HepG2 (cell line): ENCODE measurements at regions not wholly inside any gene's neighbourhood (a gene's known extent, or its start where the extent isn't known, plus 50 kb on each side); places are given as distances from the start of the nearest gene placed in this dataset.

Experiments
- ATAC-seq: fragments of 200-7000 bp; cut with Tn5 transposase; 3 replicates; pipeline ENCODE4 v1.9.1; 2020; ENCODE audit warnings: mild to moderate bottlenecking, moderate library complexity
- BruUV-seq: library from RNA; stranded (reverse); fragments of 400-500 nt; replicated peaks from 2 replicates; lab custom pipeline; 2021; lab: Mats Ljungman, UMichigan
- CTCF ChIA-PET: fragments of 300-600 bp; formaldehyde crosslinking; extraction: SDS; loops from one replicate; lab custom pipeline; 2021; ENCODE audit warnings: low total read pairs, inconsistent platforms, low intra/inter-chr PET ratio; lab: Yijun Ruan, JAX
- POLR2A ChIA-PET: fragments of 350-600 bp; sonication (Branson Sonifier 250); formaldehyde crosslinking; loops from one replicate; lab custom pipeline; 2020; ENCODE audit warnings: antibody characterized with exemption, inconsistent platforms; lab: Yijun Ruan, JAX
- DNase-seq: peaks from one replicate; pipeline ENCODE4 v3.0.0-alpha.2; 2015; ENCODE audit warnings: low spot score
- FAIRE-seq: peaks from 3 replicates; lab custom pipeline; 2011; peaks lifted over from hg19 to GRCh38; lab: Jason Lieb, UNC
- H2AFZ ChIP-seq: one replicate; pipeline ENCODE4 v1.6.1; 2011; ENCODE audit warnings: low read length, inconsistent platforms
- H3K27ac ChIP-seq: fragments of 300-600 bp; 3 replicates; pipeline ENCODE4 v1.8.0; 2011; ENCODE audit warnings: mixed run types, mild to moderate bottlenecking, mixed read lengths, low read length, inconsistent platforms; ENCODE audit not compliant: insufficient read depth; ENCODE audit errors: extremely low read length
- H3K27me3 ChIP-seq, 2 experiments: fragments of 200-600 bp in 1 of 2; 2 replicates in 1 of 2; 3 replicates in 1 of 2; pipeline versions ENCODE4 v1.6.0 to v1.8.0; 2011; ENCODE audit warnings: low read length in 2 of 2, mild to moderate bottlenecking in 2 of 2, moderate library complexity in 2 of 2, inconsistent platforms in 1 of 2; ENCODE audit not compliant: insufficient read depth in 2 of 2, control insufficient read depth in 1 of 2
- H3K36me3 ChIP-seq, 2 experiments: fragments of 200-600 bp in 1 of 2; replicated peaks in 1 of 2; 2 replicates in 1 of 2; 3 replicates in 1 of 2; pipeline versions ENCODE4 v1.5.1 to v1.8.0; 2011; ENCODE audit warnings: low read length in 2 of 2, inconsistent platforms in 1 of 2; ENCODE audit not compliant: insufficient read depth in 2 of 2, control insufficient read depth in 1 of 2
- H3K4me1 ChIP-seq: 2 replicates; pipeline ENCODE4 v1.5.1; 2012; ENCODE audit warnings: low read length, inconsistent platforms; ENCODE audit not compliant: insufficient read depth
- H3K4me2 ChIP-seq: 2 replicates; pipeline ENCODE4 v1.6.0; 2011; ENCODE audit warnings: low read depth, low read length, inconsistent platforms
- H3K4me3 ChIP-seq, 3 experiments: fragments of 200-600 bp in 1 of 3; sonication (generic), shearing (Covaris generic) in 1 of 3; replicated peaks in 1 of 3; 2 replicates each; pipeline ENCODE4 v1.5.1; 2011 to 2016; ENCODE audit warnings: low read length in 3 of 3, inconsistent platforms in 2 of 3, low read depth in 2 of 3, mild to moderate bottlenecking in 2 of 3, control low read depth in 1 of 3, mixed read lengths in 1 of 3; ENCODE audit not compliant: insufficient read depth in 1 of 3
- H3K79me2 ChIP-seq: one replicate; pipeline ENCODE4 v1.6.1; 2011; ENCODE audit warnings: low read length, inconsistent platforms; ENCODE audit not compliant: insufficient read depth
- H3K9ac ChIP-seq: 2 replicates; pipeline ENCODE4 v1.6.0; 2011; ENCODE audit warnings: mild to moderate bottlenecking, low read depth, low read length, inconsistent platforms; ENCODE audit not compliant: insufficient read depth
- H3K9me3 ChIP-seq: 2 replicates; pipeline ENCODE4 v1.5.1; 2012; ENCODE audit warnings: mild to moderate bottlenecking, low read length
- H4K20me1 ChIP-seq: 2 replicates; pipeline ENCODE4 v1.6.0; 2011; ENCODE audit warnings: inconsistent platforms, mild to moderate bottlenecking, low read length, moderate library complexity; ENCODE audit not compliant: insufficient read depth
- IKZF1 ChIP-seq: fragments of 450-650 bp; IDR thresholded peaks from 2 replicates; pipeline ENCODE4 v1.7.1; 2016
- NPAS2 ChIP-seq: sonication (generic); formaldehyde crosslinking; IDR thresholded peaks from 2 replicates; pipeline ENCODE4 v1.8.0; 2022; ENCODE audit warnings: mild to moderate bottlenecking, missing genetic modification reagents, borderline replicate concordance
- PITX1 ChIP-seq: sonication (generic); formaldehyde crosslinking; IDR thresholded peaks from 2 replicates; pipeline ENCODE4 v1.5.1; 2020; ENCODE audit warnings: mild to moderate bottlenecking, missing genetic modification reagents
- SMARCE1 ChIP-seq: fragments of 450-650 bp; IDR thresholded peaks from 2 replicates; pipeline ENCODE4 v1.6.1; 2017; ENCODE audit warnings: borderline replicate concordance
- ZBTB20 ChIP-seq: sonication (generic); formaldehyde crosslinking; IDR thresholded peaks from 2 replicates; pipeline ENCODE4 v1.8.1; 2023; ENCODE audit warnings: missing genetic modification reagents, low read depth, mild to moderate bottlenecking, borderline replicate concordance
- ZFP90 ChIP-seq: sonication (generic); formaldehyde crosslinking; IDR thresholded peaks from 2 replicates; pipeline ENCODE4 v1.8.0; 2022; ENCODE audit warnings: missing genetic modification reagents, mild to moderate bottlenecking, inconsistent platforms, borderline replicate concordance
- ZKSCAN8 ChIP-seq: IDR thresholded peaks from 2 replicates; pipeline ENCODE4 v1.6.1; 2016; ENCODE audit warnings: borderline replicate concordance, missing genetic modification reagents, missing compliant biosample characterization
- ZNF235 ChIP-seq: sonication (generic); formaldehyde crosslinking; IDR thresholded peaks from 2 replicates; pipeline ENCODE4 v1.8.1; 2023; ENCODE audit warnings: mild to moderate bottlenecking, missing genetic modification reagents, borderline replicate concordance
- ZNF816 ChIP-seq: sonication (generic); formaldehyde crosslinking; IDR thresholded peaks from 2 replicates; pipeline ENCODE4 v1.8.0; 2022; ENCODE audit warnings: missing genetic modification reagents, mild to moderate bottlenecking, borderline replicate concordance
- ZSCAN12 ChIP-seq: sonication (generic); formaldehyde crosslinking; IDR thresholded peaks from 2 replicates; pipeline ENCODE4 v1.9.0; 2021; ENCODE audit warnings: mild to moderate bottlenecking, missing genetic modification reagents
- WGBS: methylation state at CpG from one replicate; pipeline ENCODE4 v1.1.6; 2017; ENCODE audit warnings: low lambda C conversion rate; 5-methylcytosine and 5-hydroxymethylcytosine counted together
- in situ Hi-C: cut with HindIII; loops from 2 replicates; pipeline ENCODE4 v1.10.0; 2017; ENCODE audit warnings: low pct_unique_long_range_greater_than_20kb; ENCODE audit not compliant: extremely low pct_ligation_motif_present
- intact Hi-C: fragments of 100-400 bp; cut with micrococcal nuclease; formaldehyde crosslinking; loops from one replicate; pipeline ENCODE4 v1.10.0; 2022; ENCODE audit not compliant: unreplicated experiment
- TF ChIP-seq, protein P1 (sequence below): sonication (generic); formaldehyde crosslinking; IDR thresholded peaks from 2 replicates; pipeline ENCODE4 v1.4.0; 2020; ENCODE audit warnings: missing genetic modification reagents, borderline replicate concordance
- TF ChIP-seq, protein P2 (sequence below): sonication (generic); formaldehyde crosslinking; IDR thresholded peaks from 2 replicates; pipeline ENCODE4 v1.4.0; 2020; ENCODE audit warnings: mild to moderate bottlenecking, missing genetic modification reagents
- TF ChIP-seq, protein P3 (sequence below): sonication (generic); formaldehyde crosslinking; IDR thresholded peaks from 2 replicates; pipeline ENCODE4 v1.4.0; 2020; ENCODE audit warnings: mild to moderate bottlenecking, missing genetic modification reagents

DNA sequence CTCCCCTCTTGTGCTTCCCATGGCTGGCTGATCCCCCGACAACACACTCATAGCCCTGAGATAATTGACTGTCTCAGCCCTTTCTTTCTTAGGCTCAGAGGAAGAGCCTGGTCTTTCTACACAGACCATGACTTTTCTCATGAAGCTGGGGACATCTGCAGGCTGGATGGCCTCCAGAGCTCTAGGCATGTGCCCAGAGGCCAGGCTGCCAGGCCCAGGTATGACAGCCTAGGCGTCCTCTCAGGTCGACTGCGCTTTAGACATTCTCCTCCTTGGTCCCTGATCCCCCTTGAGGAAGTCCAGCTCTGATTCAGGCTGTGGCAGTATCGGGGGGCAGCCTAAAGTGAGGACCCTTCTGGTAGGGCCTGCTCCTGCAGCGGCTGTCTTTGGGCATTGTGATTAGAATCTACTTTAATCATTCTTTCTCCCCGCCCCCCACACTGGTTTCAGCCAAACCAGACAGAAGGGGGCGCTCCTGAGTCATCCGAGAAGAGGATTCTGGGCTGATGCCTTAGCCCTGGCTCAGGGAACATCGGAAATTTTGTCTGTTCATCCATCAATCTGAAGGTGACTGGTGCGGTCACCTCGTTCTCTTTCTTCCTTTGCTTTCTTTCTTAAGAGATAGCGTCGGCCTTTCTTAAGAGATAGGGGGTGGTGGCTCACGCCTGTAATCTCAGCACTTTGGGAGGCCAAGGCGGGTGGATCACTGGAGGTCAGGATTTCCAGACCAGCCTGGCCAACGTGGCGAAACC, 66.5 kb upstream of the HSPA9 start (continued):
- TF ChIP-seq ZKSCAN8 (CRISPR knock-in tag): no peak

DNA sequence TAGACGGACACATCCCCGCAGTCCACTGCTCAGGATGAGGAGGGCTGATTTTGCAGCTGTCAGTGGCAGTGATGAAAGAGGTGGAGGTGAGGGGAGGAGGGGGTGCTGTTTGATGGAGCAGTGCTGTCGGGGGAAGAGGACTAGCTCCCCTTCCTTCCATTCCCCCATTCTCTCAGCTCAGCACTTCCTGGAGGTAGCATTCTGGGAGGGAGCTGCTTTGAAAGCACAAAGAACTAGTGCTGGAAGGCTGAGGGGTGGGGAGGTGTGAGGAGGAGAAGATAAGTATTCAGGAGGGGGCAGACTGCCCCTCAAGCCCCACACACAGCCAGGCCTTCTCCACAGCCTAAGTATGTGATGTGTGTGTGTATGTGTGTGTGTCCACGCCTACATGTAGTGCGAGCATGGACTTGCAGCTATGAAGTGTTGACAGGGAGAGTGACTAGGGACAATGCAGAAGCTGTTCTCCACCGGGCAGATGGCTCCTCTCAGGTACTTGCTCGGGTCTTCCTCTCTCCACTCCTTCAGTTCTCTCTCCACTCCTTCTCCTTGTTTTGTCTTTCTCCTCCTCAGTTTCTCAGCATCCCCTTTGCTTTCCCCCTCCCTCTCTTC, 65.5 kb upstream of the HSPA9 start:
- POLR2A ChIA-PET: no interaction called here

DNA sequence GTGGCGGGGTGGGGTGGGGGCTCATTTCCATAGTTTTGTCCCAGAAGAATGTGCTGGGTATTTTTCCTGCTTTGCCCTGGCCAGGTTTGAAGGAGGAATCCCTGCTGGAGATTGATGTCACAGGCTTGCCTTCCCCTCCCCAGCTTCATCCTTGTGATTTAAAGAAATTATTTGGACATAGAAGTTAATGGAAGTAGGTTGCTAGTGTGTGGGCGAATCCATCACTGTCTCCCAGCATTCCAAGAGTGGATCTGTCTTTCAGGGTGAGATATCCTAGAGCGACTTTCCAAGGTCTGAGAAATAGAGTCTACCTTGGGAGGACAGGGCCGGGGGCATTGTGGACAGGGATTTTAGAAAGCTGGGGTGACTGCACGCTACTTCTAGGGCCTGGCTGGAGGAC, 64.9 kb upstream of the HSPA9 start:
- H3K9me3 ChIP-seq: no peaks in the 10 kb centered on the region
- H3K27ac ChIP-seq: no peak overlapping the region
- H3K9ac ChIP-seq: no peak overlapping the region
- in situ Hi-C loops: loop anchor here (10.0 kb wide), 1 partner anchor 625 kb away; no protein-coding TSS in a partner anchor
- no TSS peak for BruUV-seq
- no peaks in the 10 kb centered on the region for H3K36me3 ChIP-seq
- peaks cover 4 to 36% of the 10 kb centered on the region in 2 experiments for H3K27me3 ChIP-seq
- H3K4me3 ChIP-seq: no peak overlapping the region
- WGBS: 19% methylated on average over 5 of the region's 5 CpGs
- H4K20me1 ChIP-seq: no peaks in the 10 kb centered on the region
- TF ChIP-seq, protein P1, sequence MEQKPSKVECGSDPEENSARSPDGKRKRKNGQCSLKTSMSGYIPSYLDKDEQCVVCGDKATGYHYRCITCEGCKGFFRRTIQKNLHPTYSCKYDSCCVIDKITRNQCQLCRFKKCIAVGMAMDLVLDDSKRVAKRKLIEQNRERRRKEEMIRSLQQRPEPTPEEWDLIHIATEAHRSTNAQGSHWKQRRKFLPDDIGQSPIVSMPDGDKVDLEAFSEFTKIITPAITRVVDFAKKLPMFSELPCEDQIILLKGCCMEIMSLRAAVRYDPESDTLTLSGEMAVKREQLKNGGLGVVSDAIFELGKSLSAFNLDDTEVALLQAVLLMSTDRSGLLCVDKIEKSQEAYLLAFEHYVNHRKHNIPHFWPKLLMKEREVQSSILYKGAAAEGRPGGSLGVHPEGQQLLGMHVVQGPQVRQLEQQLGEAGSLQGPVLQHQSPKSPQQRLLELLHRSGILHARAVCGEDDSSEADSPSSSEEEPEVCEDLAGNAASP (CRISPR knock-in tag): no peak
- TF ChIP-seq ZFP90 (no peak), IKZF1 (no peak), ZBTB20 (CRISPR knock-in tag) (no peak), SMARCE1 (no peak), PITX1 (CRISPR knock-in tag) (no peak), ZNF235 (CRISPR knock-in tag) (no peak)
- TF ChIP-seq, protein P2, sequence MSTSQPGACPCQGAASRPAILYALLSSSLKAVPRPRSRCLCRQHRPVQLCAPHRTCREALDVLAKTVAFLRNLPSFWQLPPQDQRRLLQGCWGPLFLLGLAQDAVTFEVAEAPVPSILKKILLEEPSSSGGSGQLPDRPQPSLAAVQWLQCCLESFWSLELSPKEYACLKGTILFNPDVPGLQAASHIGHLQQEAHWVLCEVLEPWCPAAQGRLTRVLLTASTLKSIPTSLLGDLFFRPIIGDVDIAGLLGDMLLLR (CRISPR knock-in tag): no peak
- TF ChIP-seq, all 625 proteins: peak for 0
- POLR2A ChIA-PET: no interaction called here
- Histone ChIP-seq H3K79me2 (no peaks in the 10 kb centered on the region), H3K4me1 (peaks cover 16% of the 10 kb centered on the region; the same call in 1 of the 2 replicates), H3K4me2 (no peak overlapping the region), H2AFZ (no peak overlapping the region)
- no peak for FAIRE-seq
- ATAC-seq: no peak
- intact Hi-C loops: loop anchor here (5.0 kb wide), 1 partner anchor 287 kb away; no protein-coding TSS in a partner anchor
- CTCF ChIA-PET: no interaction called here
- no peak for DNase-seq

More for the DNA sequence above, 65.5 kb upstream of the HSPA9 start:
- CTCF ChIA-PET: no interaction called here
- no peak overlapping the region; the same call in 1 of the 2 replicates for H3K4me2 ChIP-seq
- H3K27me3 ChIP-seq: peaks cover 4 to 37% of the 10 kb centered on the region in 2 experiments
- peaks cover 16% of the 10 kb centered on the region; the same call in 1 of the 2 replicates for H3K4me1 ChIP-seq
- TF ChIP-seq ZSCAN12 (CRISPR knock-in tag) (no peak), ZNF816 (no peak), NPAS2 (CRISPR knock-in tag) (no peak)
- TF ChIP-seq, protein P3, sequence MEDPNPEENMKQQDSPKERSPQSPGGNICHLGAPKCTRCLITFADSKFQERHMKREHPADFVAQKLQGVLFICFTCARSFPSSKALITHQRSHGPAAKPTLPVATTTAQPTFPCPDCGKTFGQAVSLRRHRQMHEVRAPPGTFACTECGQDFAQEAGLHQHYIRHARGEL (CRISPR knock-in tag): no peak
- ATAC-seq (no peak), DNase-seq (no peak), FAIRE-seq (no peak)
- no peak overlapping the region for H3K4me3 ChIP-seq
- BruUV-seq: no TSS peak
- in situ Hi-C loops: loop anchor here (10.0 kb wide), 1 partner anchor 624 kb away; no protein-coding TSS in a partner anchor
- H3K79me2 ChIP-seq: no peaks in the 10 kb centered on the region
- no peak overlapping the region for H2AFZ ChIP-seq
- H3K27ac ChIP-seq: no peak overlapping the region
- H3K9ac ChIP-seq: no peak overlapping the region
- H3K9me3 ChIP-seq: no peaks in the 10 kb centered on the region
- no peaks in the 10 kb centered on the region for H4K20me1 ChIP-seq
- WGBS: 19% methylated on average over 5 of the region's 7 CpGs
- H3K36me3 ChIP-seq: no peaks in the 10 kb centered on the region
- intact Hi-C loops: loop anchor here (1.0 to 5.0 kb wide), 2 partner anchors 287 to 622 kb away; no protein-coding TSS in a partner anchor
